ENCODE measurements at regions not wholly inside any gene's neighbourhood (a gene's known extent, or its start where the extent isn't known, plus 50 kb on each side); places are given as distances from the start of the nearest gene placed in this dataset.

DNA sequence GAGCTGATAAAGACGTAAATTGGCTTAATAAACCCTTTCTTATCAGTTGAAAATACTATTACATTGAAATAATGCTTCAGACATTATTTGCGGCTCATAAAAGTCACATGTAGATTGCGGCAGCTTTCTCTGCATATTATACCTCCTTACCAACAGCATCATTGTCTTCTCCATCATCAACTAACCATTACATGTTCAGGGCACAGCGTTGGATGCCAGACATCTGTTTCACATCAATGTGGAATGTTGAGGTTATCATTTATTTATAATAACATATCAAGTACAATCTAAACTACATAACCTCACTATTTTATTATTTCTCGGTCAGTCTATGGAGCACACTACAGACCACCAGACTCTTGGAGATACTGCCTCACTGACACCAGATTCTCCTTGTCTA lies 573.8 kb upstream of the FAT3 start:
- no peaks in the 10 kb centered on the region for H3K9me3 ChIP-seq (ENCODE audit: control insufficient read depth, low read depth, low read length)
- no peaks in the 10 kb centered on the region for H3K4me1 ChIP-seq (ENCODE audit: control insufficient read depth, insufficient read depth, low read length)
- no peaks in the 10 kb centered on the region for H3K36me3 ChIP-seq (ENCODE audit: control insufficient read depth, insufficient read depth, low read length)
- H3K27me3 ChIP-seq (ENCODE audit: control insufficient read depth, insufficient read depth, low read length), result no peaks in the 10 kb centered on the region
- no peak overlapping the region for H3K4me3 ChIP-seq (ENCODE audit: low read length)
- DNase-seq, result no peak
- no peak overlapping the region for H3K27ac ChIP-seq (ENCODE audit: low read length)
- WGBS (ENCODE audit: insufficient coverage, low lambda C conversion rate), result no CpG with 5 or more reads among the region's 5 CpGs

- DNase-seq, result no peak
- Histone ChIP-seq H3K4me3 (ENCODE audit: low read length) (no peak overlapping the region), H3K27ac (ENCODE audit: low read length) (no peak overlapping the region), H3K36me3 (ENCODE audit: control insufficient read depth, insufficient read depth, low read length) (no peaks in the 10 kb centered on the region), H3K4me1 (ENCODE audit: control insufficient read depth, insufficient read depth, low read length) (no peaks in the 10 kb centered on the region), H3K9me3 (ENCODE audit: control insufficient read depth, low read depth, low read length) (no peaks in the 10 kb centered on the region), H3K27me3 (ENCODE audit: control insufficient read depth, insufficient read depth, low read length) (no peaks in the 10 kb centered on the region)
- WGBS (ENCODE audit: insufficient coverage, low lambda C conversion rate), result no CpG with 5 or more reads among the region's 3 CpGs
These were observed 583.5 kb upstream of the FAT3 start for GRCh38 chr11:91641153-91641552.

- no peak overlapping the region for H3K4me3 ChIP-seq (ENCODE audit: low read length)
- H3K9me3 ChIP-seq (ENCODE audit: control insufficient read depth, low read depth, low read length), result no peaks in the 10 kb centered on the region
- no peak overlapping the region for H3K27ac ChIP-seq (ENCODE audit: low read length)
- no peaks in the 10 kb centered on the region for H3K4me1 ChIP-seq (ENCODE audit: control insufficient read depth, insufficient read depth, low read length)
- H3K27me3 ChIP-seq (ENCODE audit: control insufficient read depth, insufficient read depth, low read length), result no peaks in the 10 kb centered on the region
- H3K36me3 ChIP-seq (ENCODE audit: control insufficient read depth, insufficient read depth, low read length), result no peaks in the 10 kb centered on the region
- WGBS (ENCODE audit: insufficient coverage, low lambda C conversion rate), result 100% methylated on average over 1 of the region's 2 CpGs
- DNase-seq, result no peak
These were observed 585.3 kb upstream of the FAT3 start for GRCh38 chr11:91639359-91639758.

DNA sequence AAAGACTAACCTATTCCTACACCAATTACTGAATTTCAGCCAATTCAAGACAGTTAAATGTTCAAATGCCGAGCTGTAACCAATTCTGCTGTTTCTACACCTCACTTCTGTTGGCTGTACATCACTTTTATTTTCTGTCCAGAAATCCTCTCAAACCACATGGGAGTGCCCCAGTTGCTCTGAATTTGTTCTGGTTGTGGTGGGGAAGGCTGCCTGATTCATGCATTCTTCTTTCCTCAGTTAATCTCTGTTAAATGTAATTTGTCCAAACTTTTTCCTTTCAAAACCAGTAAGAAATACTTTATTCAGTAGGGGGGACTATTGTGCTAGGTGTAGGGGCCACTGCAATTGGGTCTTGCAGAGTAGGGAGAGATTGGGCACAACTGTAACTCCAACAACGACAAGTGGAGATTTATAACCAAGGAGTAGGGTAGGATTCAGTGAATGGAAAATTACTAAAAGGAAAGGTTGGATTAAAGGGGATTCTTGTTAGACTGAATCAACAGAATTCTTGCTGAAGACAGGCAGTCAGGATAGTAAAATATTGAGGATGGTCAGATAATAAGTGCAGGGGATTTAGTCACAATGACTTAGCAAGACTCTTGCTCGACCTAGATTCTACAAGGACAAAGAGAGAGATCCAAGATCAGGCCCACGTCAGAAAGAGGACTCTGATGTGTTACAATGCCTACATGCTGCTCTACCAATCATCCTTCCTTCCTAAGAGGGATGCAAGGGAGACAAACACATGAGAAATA lies 593.5 kb upstream of the FAT3 start:
- no peaks in the 10 kb centered on the region for H3K9me3 ChIP-seq (ENCODE audit: control insufficient read depth, low read depth, low read length)
- 83% methylated on average over 1 of the region's 4 CpGs for WGBS (ENCODE audit: insufficient coverage, low lambda C conversion rate)
- no peaks in the 10 kb centered on the region for H3K27me3 ChIP-seq (ENCODE audit: control insufficient read depth, insufficient read depth, low read length)
- H3K27ac ChIP-seq (ENCODE audit: low read length), result no peak overlapping the region
- H3K36me3 ChIP-seq (ENCODE audit: control insufficient read depth, insufficient read depth, low read length), result no peaks in the 10 kb centered on the region
- DNase-seq, result no peak
- no peak overlapping the region for H3K4me3 ChIP-seq (ENCODE audit: low read length)
- H3K4me1 ChIP-seq (ENCODE audit: control insufficient read depth, insufficient read depth, low read length), result no peaks in the 10 kb centered on the region

DNA sequence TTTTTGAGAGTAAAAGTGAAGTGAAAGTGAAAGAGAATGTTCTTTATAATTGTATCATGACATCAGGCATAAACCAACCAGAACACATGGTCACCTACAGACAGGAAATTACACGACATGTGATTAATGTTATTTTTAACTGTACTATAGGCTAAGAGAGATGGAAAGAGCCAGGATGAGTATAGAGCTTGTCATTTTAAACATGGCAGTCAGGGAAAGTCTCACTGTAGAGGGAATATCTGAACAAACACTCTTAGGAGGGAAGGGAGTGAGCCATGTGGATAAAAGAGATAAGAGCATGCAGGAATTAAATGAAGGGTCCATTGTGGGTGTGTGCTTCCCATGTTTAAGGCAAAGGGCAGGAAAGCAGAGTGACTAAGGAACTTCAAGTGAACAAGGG lies 599.1 kb upstream of the FAT3 start:
- WGBS (ENCODE audit: insufficient coverage, low lambda C conversion rate), result 83% methylated on average over 1 of the region's 1 CpG
- H3K27ac ChIP-seq (ENCODE audit: low read length), result no peak overlapping the region

DNA sequence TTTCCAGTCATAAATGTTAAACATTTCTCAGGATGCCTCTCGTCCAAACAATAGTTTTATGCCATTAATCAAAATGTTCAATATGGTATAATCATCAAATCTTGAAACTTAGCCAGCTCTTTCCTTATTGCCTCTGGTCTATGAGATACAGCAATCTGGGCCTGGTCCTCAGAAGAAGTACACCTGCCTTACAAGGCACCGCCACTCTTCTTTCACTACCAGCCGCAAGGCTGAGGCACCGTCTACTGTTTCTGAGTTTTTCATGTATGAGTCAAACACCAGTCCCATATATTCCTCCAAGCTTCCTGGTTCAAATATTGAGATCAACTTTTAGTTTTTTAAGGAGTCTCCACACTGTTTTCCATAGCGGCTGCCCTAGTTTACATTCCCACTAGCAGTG lies 600.6 kb upstream of the FAT3 start:
- Histone ChIP-seq H3K27ac (ENCODE audit: low read length) (no peak overlapping the region), H3K27me3 (ENCODE audit: control insufficient read depth, insufficient read depth, low read length) (no peaks in the 10 kb centered on the region), H3K9me3 (ENCODE audit: control insufficient read depth, low read depth, low read length) (no peaks in the 10 kb centered on the region), H3K4me3 (ENCODE audit: low read length) (no peak overlapping the region), H3K36me3 (ENCODE audit: control insufficient read depth, insufficient read depth, low read length) (no peaks in the 10 kb centered on the region), H3K4me1 (ENCODE audit: control insufficient read depth, insufficient read depth, low read length) (no peaks in the 10 kb centered on the region)
- no peak for DNase-seq
- WGBS (ENCODE audit: insufficient coverage, low lambda C conversion rate), result 100% methylated on average over 2 of the region's 5 CpGs

More for the DNA sequence above, 599.1 kb upstream of the FAT3 start:
- Histone ChIP-seq H3K36me3 (ENCODE audit: control insufficient read depth, insufficient read depth, low read length) (no peaks in the 10 kb centered on the region), H3K4me3 (ENCODE audit: low read length) (no peak overlapping the region), H3K9me3 (ENCODE audit: control insufficient read depth, low read depth, low read length) (no peaks in the 10 kb centered on the region), H3K27me3 (ENCODE audit: control insufficient read depth, insufficient read depth, low read length) (no peaks in the 10 kb centered on the region), H3K4me1 (ENCODE audit: control insufficient read depth, insufficient read depth, low read length) (no peaks in the 10 kb centered on the region)
- DNase-seq, result no peak

DNA sequence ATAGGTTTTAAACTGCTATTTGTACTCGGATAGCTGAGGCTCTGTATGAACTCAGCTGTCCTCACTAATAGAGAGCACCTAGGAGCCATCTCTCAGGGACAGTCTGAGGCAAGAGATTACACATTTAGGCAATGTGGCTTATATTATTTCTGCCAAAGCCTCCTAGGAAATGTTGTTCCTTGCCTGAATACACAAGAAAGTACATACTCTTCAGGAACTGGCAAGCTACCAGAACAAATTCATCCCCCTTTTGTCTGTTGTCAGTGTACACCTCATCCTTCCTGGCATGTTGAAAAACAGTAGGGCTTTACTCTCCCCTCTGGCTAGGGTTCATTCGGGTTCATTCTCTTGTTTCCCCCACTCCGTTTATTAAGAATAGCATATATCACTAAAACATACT lies 615.9 kb upstream of the FAT3 start:
- WGBS (ENCODE audit: insufficient coverage, low lambda C conversion rate), result no CpG with 5 or more reads among the region's 3 CpGs
- H3K4me3 ChIP-seq (ENCODE audit: low read length), result no peak overlapping the region

GRCh38 chr11:91596111-91596510 lies 628.5 kb upstream of the FAT3 start:
- no peak overlapping the region for H3K27ac ChIP-seq (ENCODE audit: low read length)
- WGBS (ENCODE audit: insufficient coverage, low lambda C conversion rate), result 80% methylated on average over 1 of the region's 1 CpG
- no peaks in the 10 kb centered on the region for H3K4me1 ChIP-seq (ENCODE audit: control insufficient read depth, insufficient read depth, low read length)
- no peak for DNase-seq
- H3K4me3 ChIP-seq (ENCODE audit: low read length), result no peak overlapping the region
- H3K9me3 ChIP-seq (ENCODE audit: control insufficient read depth, low read depth, low read length), result peaks cover 2% of the 10 kb centered on the region
- H3K27me3 ChIP-seq (ENCODE audit: control insufficient read depth, insufficient read depth, low read length), result no peaks in the 10 kb centered on the region
- H3K36me3 ChIP-seq (ENCODE audit: control insufficient read depth, insufficient read depth, low read length), result no peaks in the 10 kb centered on the region

More for the DNA sequence above, 615.9 kb upstream of the FAT3 start:
- H3K27ac ChIP-seq (ENCODE audit: low read length), result no peak overlapping the region
- no peaks in the 10 kb centered on the region for H3K9me3 ChIP-seq (ENCODE audit: control insufficient read depth, low read depth, low read length)
- H3K4me1 ChIP-seq (ENCODE audit: control insufficient read depth, insufficient read depth, low read length), result no peaks in the 10 kb centered on the region
- DNase-seq, result no peak
- no peaks in the 10 kb centered on the region for H3K36me3 ChIP-seq (ENCODE audit: control insufficient read depth, insufficient read depth, low read length)
- no peaks in the 10 kb centered on the region for H3K27me3 ChIP-seq (ENCODE audit: control insufficient read depth, insufficient read depth, low read length)

- Histone ChIP-seq H3K9me3 (ENCODE audit: control insufficient read depth, low read depth, low read length) (peaks cover 7% of the 10 kb centered on the region), H3K36me3 (ENCODE audit: control insufficient read depth, insufficient read depth, low read length) (no peaks in the 10 kb centered on the region), H3K4me3 (ENCODE audit: low read length) (no peak overlapping the region), H3K27ac (ENCODE audit: low read length) (no peak overlapping the region), H3K27me3 (ENCODE audit: control insufficient read depth, insufficient read depth, low read length) (no peaks in the 10 kb centered on the region), H3K4me1 (ENCODE audit: control insufficient read depth, insufficient read depth, low read length) (no peaks in the 10 kb centered on the region)
- no peak for DNase-seq
- WGBS (ENCODE audit: insufficient coverage, low lambda C conversion rate), result 100% methylated on average over 1 of the region's 1 CpG
These were observed 633.6 kb upstream of the FAT3 start for GRCh38 chr11:91591021-91591420.

- no peak overlapping the region for H3K27ac ChIP-seq (ENCODE audit: low read length)
- no peaks in the 10 kb centered on the region for H3K27me3 ChIP-seq (ENCODE audit: control insufficient read depth, insufficient read depth, low read length)
- WGBS (ENCODE audit: insufficient coverage, low lambda C conversion rate), result 94% methylated on average over 2 of the region's 3 CpGs
- peaks cover 7% of the 10 kb centered on the region for H3K9me3 ChIP-seq (ENCODE audit: control insufficient read depth, low read depth, low read length)
- no peaks in the 10 kb centered on the region for H3K4me1 ChIP-seq (ENCODE audit: control insufficient read depth, insufficient read depth, low read length)
- no peaks in the 10 kb centered on the region for H3K36me3 ChIP-seq (ENCODE audit: control insufficient read depth, insufficient read depth, low read length)
- no peak overlapping the region for H3K4me3 ChIP-seq (ENCODE audit: low read length)
- DNase-seq, result no peak
These were observed 637.5 kb upstream of the FAT3 start for GRCh38 chr11:91587131-91587530.
